A673 (cell line): ENCODE measurements at regions not wholly inside any gene's neighbourhood (a gene's known extent, or its start where the extent isn't known, plus 50 kb on each side); places are given as distances from the start of the nearest gene placed in this dataset.

Experiments
- CTCF ChIP-seq: fragments of 300-800, 200-600 bp; sonication (generic); conservative IDR thresholded peaks from 2 replicates; pipeline ENCODE4 v1.5.1; 2017; ENCODE audit warnings: low read depth, mild to moderate bottlenecking, antibody characterized with exemption, low read length, moderate library complexity, mixed read lengths
- EZH2 ChIP-seq: fragments of 200-600 bp; sonication (generic); IDR thresholded peaks from 2 replicates; pipeline ENCODE4 v1.6.1; 2017; ENCODE audit warnings: borderline replicate concordance, low read depth, mild to moderate bottlenecking, mixed read lengths, antibody characterized with exemption, low read length; ENCODE audit not compliant: poor library complexity, severe bottlenecking

DNA sequence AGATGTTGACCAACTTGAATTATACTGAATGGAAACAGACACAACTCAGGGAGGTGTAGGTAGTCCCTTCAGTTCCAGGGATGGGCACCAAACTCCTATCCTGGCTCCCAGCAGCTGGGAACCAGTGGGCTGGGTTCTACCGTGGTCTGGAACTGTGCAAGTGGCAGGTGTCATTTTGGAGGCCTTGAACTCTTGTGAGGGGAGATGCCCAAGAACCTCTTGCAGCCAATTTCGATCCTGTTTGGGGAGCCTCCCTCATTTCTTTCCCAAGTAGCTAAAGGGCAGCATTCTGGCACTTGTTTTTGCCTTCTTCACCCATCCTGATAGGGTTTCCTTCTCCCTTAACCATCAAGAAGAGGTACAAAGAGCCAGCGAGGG, 200.2 kb downstream of the ANKRD30B start:
- TF ChIP-seq CTCF = no peak
- no peak for TF ChIP-seq EZH2
